H9 (cell line): ENCODE measurements at regions not wholly inside any gene's neighbourhood (a gene's known extent, or its start where the extent isn't known, plus 50 kb on each side); places are given as distances from the start of the nearest gene placed in this dataset.

ENCODE experiments used
- DNase-seq: peaks from one replicate; pipeline ENCODE4 v3.0.0-alpha.2; 2017
- H2AFZ ChIP-seq: one replicate; pipeline ENCODE4 v1.6.1; 2013; ENCODE audit warnings: mild to moderate bottlenecking, low read length, control low read depth, moderate library complexity
- H2AK5ac ChIP-seq: 2 replicates; pipeline ENCODE4 v1.6.1; 2013; ENCODE audit warnings: low read length, control low read depth, mixed read lengths; ENCODE audit not compliant: insufficient read length
- H2BK120ac ChIP-seq: one replicate; pipeline ENCODE4 v1.6.1; 2013; ENCODE audit warnings: low read depth, mild to moderate bottlenecking, low read length, control low read depth, inconsistent platforms; ENCODE audit not compliant: poor library complexity, severe bottlenecking
- H2BK12ac ChIP-seq: 2 replicates; pipeline ENCODE4 v1.6.1; 2013; ENCODE audit warnings: low read length, control low read depth, mixed read lengths, low read depth; ENCODE audit not compliant: insufficient read length
- H2BK15ac ChIP-seq: 2 replicates; pipeline ENCODE4 v1.6.1; 2013; ENCODE audit warnings: low read depth, low read length, control low read depth
- H2BK20ac ChIP-seq: one replicate; pipeline ENCODE4 v1.6.1; 2013; ENCODE audit warnings: low read depth, mild to moderate bottlenecking, low read length, control low read depth, inconsistent platforms; ENCODE audit not compliant: poor library complexity, severe bottlenecking
- H2BK5ac ChIP-seq: 2 replicates; pipeline ENCODE4 v1.6.1; 2013; ENCODE audit warnings: low read length, control low read depth, mixed read lengths; ENCODE audit not compliant: insufficient read length
- H3K14ac ChIP-seq: 2 replicates; pipeline ENCODE4 v1.6.1; 2013; ENCODE audit warnings: low read length, control low read depth; ENCODE audit not compliant: insufficient read depth
- H3K18ac ChIP-seq: 2 replicates; pipeline ENCODE4 v1.6.1; 2013; ENCODE audit warnings: low read depth, mild to moderate bottlenecking, mixed read lengths, low read length, control low read depth; ENCODE audit not compliant: insufficient read length
- H3K23ac ChIP-seq: 2 replicates; pipeline ENCODE4 v1.6.1; 2013; ENCODE audit warnings: low read length, control low read depth, mixed read lengths, low read depth; ENCODE audit not compliant: insufficient read length
- H3K23me2 ChIP-seq: 2 replicates; pipeline ENCODE4 v1.6.1; 2013; ENCODE audit warnings: low read depth, mild to moderate bottlenecking, mixed read lengths, low read length, control low read depth; ENCODE audit not compliant: insufficient read length, poor library complexity, severe bottlenecking
- H3K27ac ChIP-seq: 2 replicates; pipeline ENCODE4 v1.5.1; 2013; ENCODE audit warnings: low read length, control low read depth, mixed read lengths, low read depth; ENCODE audit not compliant: insufficient read length
- H3K27me3 ChIP-seq: 2 replicates; pipeline ENCODE4 v1.6.1; 2013; ENCODE audit warnings: low read length, control low read depth, inconsistent platforms; ENCODE audit not compliant: insufficient read depth
- H3K4ac ChIP-seq: 2 replicates; pipeline ENCODE4 v1.6.1; 2013; ENCODE audit warnings: low read depth, mild to moderate bottlenecking, control low read depth, inconsistent platforms, low read length, moderate library complexity
- H3K4me1 ChIP-seq: 2 replicates; pipeline ENCODE4 v1.6.1; 2013; ENCODE audit warnings: low read length, control low read depth, inconsistent platforms; ENCODE audit not compliant: insufficient read depth
- H3K4me2 ChIP-seq: 2 replicates; pipeline ENCODE4 v1.6.1; 2013; ENCODE audit warnings: low read length, control low read depth, mixed read lengths; ENCODE audit not compliant: insufficient read length, insufficient read depth
- H3K56ac ChIP-seq: 2 replicates; pipeline ENCODE4 v1.6.1; 2013; ENCODE audit warnings: low read depth, mild to moderate bottlenecking, mixed read lengths, low read length, control low read depth; ENCODE audit not compliant: insufficient read length
- H3K79me1 ChIP-seq: 2 replicates; pipeline ENCODE4 v1.6.1; 2013; ENCODE audit warnings: low read depth, mild to moderate bottlenecking, moderate library complexity, low read length, control low read depth, inconsistent platforms; ENCODE audit not compliant: insufficient read depth, poor library complexity, severe bottlenecking
- H3K79me2 ChIP-seq: 2 replicates; pipeline ENCODE4 v1.6.1; 2013; ENCODE audit warnings: low read length, control low read depth, inconsistent platforms; ENCODE audit not compliant: insufficient read depth
- H3K9ac ChIP-seq: 2 replicates; pipeline ENCODE4 v1.6.1; 2013; ENCODE audit warnings: low read length, control low read depth, mixed read lengths; ENCODE audit not compliant: insufficient read length; ENCODE audit errors: extremely low read depth
- H3K9me3 ChIP-seq: one replicate; pipeline ENCODE4 v1.6.1; 2013; ENCODE audit warnings: low read depth, low read length, inconsistent platforms; ENCODE audit not compliant: control insufficient read depth
- H3T11ph ChIP-seq: one replicate; pipeline ENCODE4 v1.6.1; 2013; ENCODE audit warnings: mild to moderate bottlenecking, low read length, control low read depth, inconsistent platforms
- H4K20me1 ChIP-seq: one replicate; pipeline ENCODE4 v1.6.1; 2013; ENCODE audit not compliant: control insufficient read depth, insufficient read length, insufficient read depth
- H4K5ac ChIP-seq: 2 replicates; pipeline ENCODE4 v1.6.1; 2013; ENCODE audit warnings: low read depth, mild to moderate bottlenecking, mixed read lengths, low read length, control low read depth; ENCODE audit not compliant: insufficient read length
- H4K8ac ChIP-seq: replicated peaks from 2 replicates; pipeline ENCODE4 v1.6.1; 2013; ENCODE audit warnings: low read length, control low read depth, mixed read lengths, low read depth; ENCODE audit not compliant: insufficient read length
- H4K91ac ChIP-seq: 2 replicates; pipeline ENCODE4 v1.6.1; 2013; ENCODE audit warnings: low read depth, mild to moderate bottlenecking, moderate library complexity, mixed read lengths, low read length, control low read depth; ENCODE audit not compliant: insufficient read length
- H3K27ac Mint-ChIP-seq, 3 experiments: 2 replicates in 2 of 3; 3 replicates in 1 of 3; pipeline ENCODE4 v1.8.0; 2020 to 2021; ENCODE audit warnings: mixed read lengths in 3 of 3, mild to moderate bottlenecking in 1 of 3, moderate library complexity in 1 of 3
- H3K27me3 Mint-ChIP-seq: 2 replicates; pipeline ENCODE4 v1.8.0; 2021; ENCODE audit warnings: low read depth, mild to moderate bottlenecking, moderate library complexity, mixed read lengths
- H3K36me3 Mint-ChIP-seq, 3 experiments: 2 replicates in 2 of 3; 3 replicates in 1 of 3; pipeline ENCODE4 v1.8.0; 2020 to 2021; ENCODE audit warnings: low read depth in 3 of 3, mixed read lengths in 3 of 3; ENCODE audit not compliant: insufficient read depth in 1 of 3
- H3K4me1 Mint-ChIP-seq, 2 experiments: 2 replicates each; pipeline ENCODE4 v1.8.0; 2020; ENCODE audit warnings: mixed read lengths in 2 of 2
- H3K4me3 Mint-ChIP-seq, 2 experiments: 2 replicates in 1 of 2; 3 replicates in 1 of 2; pipeline ENCODE4 v1.8.0; 2020 to 2021; ENCODE audit warnings: mild to moderate bottlenecking in 2 of 2, mixed read lengths in 2 of 2, moderate library complexity in 1 of 2
- H3K9me3 Mint-ChIP-seq, 2 experiments: 2 replicates in 1 of 2; 3 replicates in 1 of 2; pipeline ENCODE4 v1.8.0; 2020; ENCODE audit warnings: mild to moderate bottlenecking in 2 of 2, mixed read lengths in 2 of 2, moderate library complexity in 1 of 2
- CTCF ChIP-seq: fragments of 200-600 bp; sonication (generic); conservative IDR thresholded peaks from 3 replicates; pipeline ENCODE4 v1.8.0; 2021; ENCODE audit warnings: antibody characterized with exemption, mild to moderate bottlenecking
- WGBS: extraction: QIAGEN DNeasy Blood & Tissue Kit; methylation state at CpG from one replicate; pipeline ENCODE4 v1.1.7; 2013; ENCODE audit warnings: missing lambda C conversion rate, low lambda C conversion rate, mixed read lengths; ENCODE audit not compliant: insufficient read length; ENCODE audit errors: extremely low coverage; 5-methylcytosine and 5-hydroxymethylcytosine counted together

GRCh38 chr1:188382851-188383250, 1554.1 kb downstream of the PLA2G4A start:
- no peak overlapping the region for H2BK5ac ChIP-seq
- no peak overlapping the region for H3K18ac ChIP-seq
- H3K27me3 ChIP-seq: no peaks in the 10 kb centered on the region
- H4K91ac ChIP-seq: no peak overlapping the region
- H3K27ac Mint-ChIP-seq: no peak overlapping the region
- no peak overlapping the region for H3K23ac ChIP-seq
- H2BK20ac ChIP-seq: no peak overlapping the region
- no peaks in the 10 kb centered on the region for H3K4me1 Mint-ChIP-seq
- no peak overlapping the region for H2BK120ac ChIP-seq
- no peaks in the 10 kb centered on the region for H3K79me2 ChIP-seq
- no peak overlapping the region for H4K5ac ChIP-seq
- H2AFZ ChIP-seq: no peak overlapping the region
- H3K4me1 ChIP-seq: no peaks in the 10 kb centered on the region
- DNase-seq: no peak
- no peaks in the 10 kb centered on the region for H3K23me2 ChIP-seq
- H2BK15ac ChIP-seq: no peak overlapping the region
- H4K20me1 ChIP-seq: no peaks in the 10 kb centered on the region
- H2BK12ac ChIP-seq: no peak overlapping the region
- H3K14ac ChIP-seq: no peak overlapping the region
- H3K36me3 Mint-ChIP-seq: no peaks in the 10 kb centered on the region
- H3K27ac ChIP-seq: no peak overlapping the region
- no peak overlapping the region for H3K4me2 ChIP-seq
- no CpG with 5 or more reads among the region's 2 CpGs for WGBS
- no peak overlapping the region for H3K56ac ChIP-seq
- H3K9me3 Mint-ChIP-seq: no peaks in the 10 kb centered on the region; a peak in 1 of 5 replicates
- no peak for TF ChIP-seq CTCF
- no peak overlapping the region for H3T11ph ChIP-seq
- H3K9me3 ChIP-seq: no peaks in the 10 kb centered on the region
- H3K9ac ChIP-seq: no peak overlapping the region
- no peak overlapping the region for H3K4me3 Mint-ChIP-seq
- no peak overlapping the region for H3K4ac ChIP-seq
- no peak overlapping the region for H4K8ac ChIP-seq
- no peaks in the 10 kb centered on the region for H3K79me1 ChIP-seq
- H3K27me3 Mint-ChIP-seq: no peaks in the 10 kb centered on the region
- H2AK5ac ChIP-seq: no peak overlapping the region
